Stromal cell of bone marrow (primary cell): ENCODE measurements at regions not wholly inside any gene's neighbourhood (a gene's known extent, or its start where the extent isn't known, plus 50 kb on each side); places are given as distances from the start of the nearest gene placed in this dataset.

Experiments used
- DNase-seq: peaks from one replicate; pipeline ENCODE4 v3.0.0-alpha.2; 2012; ENCODE audit warnings: low read depth

GRCh38 chr9:99401680-99402504 is 179.8 kb downstream of the SEC61B start:
- no peak for DNase-seq

- DNase-seq: no peak
Measured at GRCh38 chr9:99403371-99403770, 181.3 kb downstream of the SEC61B start.

- no peak for DNase-seq
Measured at GRCh38 chr9:99405359-99405758, 183.3 kb downstream of the SEC61B start.

- no peak for DNase-seq
Measured at GRCh38 chr9:99406939-99407338, 184.9 kb downstream of the SEC61B start.

- DNase-seq: no peak
Measured at GRCh38 chr9:99411068-99411467, 189.0 kb downstream of the SEC61B start.

GRCh38 chr9:99411479-99412115 is 189.5 kb downstream of the SEC61B start:
- DNase-seq: no peak

GRCh38 chr9:99412606-99413005 is 190.5 kb downstream of the SEC61B start:
- no peak for DNase-seq

- DNase-seq: no peak
Measured at GRCh38 chr9:99414321-99414720, 192.2 kb downstream of the SEC61B start.

GRCh38 chr9:99415606-99416005 is 193.5 kb downstream of the SEC61B start:
- DNase-seq: no peak

GRCh38 chr9:99416007-99416406 is 193.9 kb downstream of the SEC61B start:
- no peak for DNase-seq

GRCh38 chr9:99419070-99419469 is 197.0 kb downstream of the SEC61B start:
- DNase-seq: no peak

- DNase-seq: no peak
Measured at GRCh38 chr9:99421369-99421768, 199.3 kb downstream of the SEC61B start.

- no peak for DNase-seq
Measured at GRCh38 chr9:99425124-99425523, 203.0 kb downstream of the SEC61B start.

GRCh38 chr9:99425923-99426842 is 204.1 kb downstream of the SEC61B start:
- DNase-seq: no peak

- no peak for DNase-seq
Measured at GRCh38 chr9:99427260-99427659, 205.2 kb downstream of the SEC61B start.

GRCh38 chr9:99430301-99430700 is 208.2 kb downstream of the SEC61B start:
- peak; percentile 56 for DNase-seq

- DNase-seq: no peak
Measured at GRCh38 chr9:99431103-99431502, 209.0 kb downstream of the SEC61B start.

GRCh38 chr9:99432075-99432474 is 210.0 kb downstream of the SEC61B start:
- DNase-seq: no peak

GRCh38 chr9:99433095-99433494 is 211.0 kb downstream of the SEC61B start:
- DNase-seq: no peak

GRCh38 chr9:99433555-99433954 is 211.5 kb downstream of the SEC61B start:
- peak; percentile 76 for DNase-seq

- DNase-seq: no peak
Measured at GRCh38 chr9:99436616-99437015, 214.5 kb downstream of the SEC61B start.

- DNase-seq: no peak
Measured at GRCh38 chr9:99437145-99437544, 215.1 kb downstream of the SEC61B start.

- DNase-seq: peak; percentile 28
Measured at GRCh38 chr9:99438596-99438995, 216.5 kb downstream of the SEC61B start.
